Lung (tissue), 11 donors: ENCODE measurements at regions not wholly inside any gene's neighbourhood (a gene's known extent, or its start where the extent isn't known, plus 50 kb on each side); places are given as distances from the start of the nearest gene placed in this dataset.
A peak's percentile ranks its signal among the peaks of the same experiment; 100 is the strongest.
"Not testable (repeated sequence)": the region's sequence is repeated elsewhere in the genome, so short reads cannot be mapped to it uniquely, and the experiment has no call there.

Experiments
- ATAC-seq: fragments of 200-7000 bp; cut with Tn5 transposase; one replicate; pipeline ENCODE4 v1.9.1; 2020; ENCODE audit warnings: moderate number of reproducible peaks; ENCODE audit not compliant: insufficient read depth, low FRiP score
- DNase-seq, 3 donors: peaks; one replicate each; pipeline ENCODE4 v3.0.0-alpha.2; 2013 to 2017
- H3K27ac ChIP-seq, 2 donors: one replicate each; pipeline ENCODE4 v1.5.1; 2013; ENCODE audit warnings: mild to moderate bottlenecking in 2 of 2, moderate library complexity in 2 of 2, control low read depth in 1 of 2, inconsistent platforms in 1 of 2, low read depth in 1 of 2, low read length in 1 of 2
- H3K27me3 ChIP-seq, 3 donors: one replicate each; pipeline ENCODE4 v1.5.1; 2013; ENCODE audit warnings: low read length in 2 of 3; ENCODE audit not compliant: control insufficient read depth in 3 of 3, insufficient read depth in 3 of 3
- H3K36me3 ChIP-seq, 4 donors: one replicate each; pipeline ENCODE4 v1.5.1; 2013; ENCODE audit warnings: low read length in 4 of 4, mild to moderate bottlenecking in 1 of 4, moderate library complexity in 1 of 4; ENCODE audit not compliant: control insufficient read depth in 4 of 4, insufficient read depth in 4 of 4
- H3K4me1 ChIP-seq, 5 donors: one replicate each; pipeline ENCODE4 v1.5.1; 2013; ENCODE audit warnings: low read length in 5 of 5, mild to moderate bottlenecking in 2 of 5, moderate library complexity in 1 of 5; ENCODE audit not compliant: control insufficient read depth in 5 of 5, insufficient read depth in 5 of 5
- H3K4me3 ChIP-seq: one replicate; pipeline ENCODE4 v1.5.1; 2013; ENCODE audit warnings: mild to moderate bottlenecking, control low read depth, moderate library complexity
- H3K9ac ChIP-seq, 2 donors: one replicate each; pipeline ENCODE4 v1.5.1; 2013; ENCODE audit warnings: low read length in 2 of 2, control low read depth in 1 of 2; ENCODE audit not compliant: insufficient read depth in 1 of 2
- H3K9me3 ChIP-seq, 4 donors: one replicate each; pipeline ENCODE4 v1.5.1; 2013; ENCODE audit warnings: low read length in 3 of 4, mild to moderate bottlenecking in 1 of 4, moderate library complexity in 1 of 4; ENCODE audit not compliant: control insufficient read depth in 4 of 4, insufficient read depth in 3 of 4
- CTCF ChIP-seq: IDR thresholded peaks from 2 replicates; pipeline ENCODE4 v1.5.1; 2012; ENCODE audit warnings: mild to moderate bottlenecking; ENCODE audit errors: control extremely low read depth, extremely low read depth
- WGBS, 2 donors: extraction: QIAGEN DNeasy Blood & Tissue Kit; methylation state at CpG; one replicate each; pipeline ENCODE4 v1.1.7; 2013; 5-methylcytosine and 5-hydroxymethylcytosine counted together
- donor health status: control.
- donor health status: control.
- donor health status: Bipolar disorder and iron deficiency.
- donor health status: healthy.
- donor health status: DM: yes; HTN: yes; CAD: no.

- Histone ChIP-seq H3K4me1 (peaks cover 0 to 17% (median 0%) of the 10 kb centered on the region in 5 donors), H3K9me3 (peaks cover 0 to 9% (median 5%) of the 10 kb centered on the region in 4 donors), H3K9ac (no peak overlapping the region), H3K27ac (no peak overlapping the region), H3K4me3 (no peak overlapping the region), H3K27me3 (no peaks in the 10 kb centered on the region), H3K36me3 (no peaks in the 10 kb centered on the region)
- no peak for TF ChIP-seq CTCF
- ATAC-seq (no peak), DNase-seq (no peak)
- 82 to 87% methylated on average over 3 of the region's 3 CpGs for WGBS, 2 donors
Observed at GRCh38 chr7:67673861-67674260, 677.2 kb downstream of the TYW1 start.

GRCh38 chr7:67674862-67675261 lies 678.2 kb downstream of the TYW1 start:
- DNase-seq, ATAC-seq, H3K27ac ChIP-seq, H3K9me3 ChIP-seq, H3K4me3 ChIP-seq, H3K36me3 ChIP-seq, H3K9ac ChIP-seq, H3K27me3 ChIP-seq: not testable (repeated sequence)
- H3K4me1 ChIP-seq: peaks cover 0 to 17% (median 0%) of the 10 kb centered on the region in 5 donors
- WGBS, 2 donors: 87 to 91% methylated on average over 5 of the region's 5 CpGs

GRCh38 chr7:67675971-67676370 lies 679.3 kb downstream of the TYW1 start:
- ATAC-seq: no peak
- no peak for TF ChIP-seq CTCF
- Histone ChIP-seq H3K9me3 (peaks cover 0 to 5% (median 2%) of the 10 kb centered on the region in 4 donors), H3K36me3 (no peaks in the 10 kb centered on the region), H3K27ac (no peak overlapping the region), H3K9ac (no peak overlapping the region), H3K4me1 (peaks cover 0 to 12% (median 0%) of the 10 kb centered on the region in 5 donors), H3K27me3 (no peaks in the 10 kb centered on the region), H3K4me3 (no peak overlapping the region)
- peak; percentile 23 to 58 (median 56) for DNase-seq
- WGBS, 2 donors: 62 to 75% methylated on average over 2 of the region's 2 CpGs

GRCh38 chr7:67678419-67678818 lies 681.8 kb downstream of the TYW1 start:
- ATAC-seq (no peak), DNase-seq (no peak)
- peaks cover 0 to 6% (median 0%) of the 10 kb centered on the region in 4 donors for H3K9me3 ChIP-seq
- TF ChIP-seq CTCF: no peak
- 59 to 72% methylated on average over 4 of the region's 4 CpGs for WGBS, 2 donors
- no peak overlapping the region for H3K4me3 ChIP-seq
- H3K4me1 ChIP-seq: peaks cover 0 to 6% (median 0%) of the 10 kb centered on the region in 5 donors
- H3K27ac ChIP-seq: no peak overlapping the region
- H3K27me3 ChIP-seq: no peaks in the 10 kb centered on the region
- H3K36me3 ChIP-seq: no peaks in the 10 kb centered on the region
- no peak overlapping the region for H3K9ac ChIP-seq
